Amygdala (tissue), 56 donors: ENCODE measurements at regions not wholly inside any gene's neighbourhood (a gene's known extent, or its start where the extent isn't known, plus 50 kb on each side); places are given as distances from the start of the nearest gene placed in this dataset.

Experiments
- DNase-seq, 56 donors: peaks; one replicate each; lab custom pipeline; 2025; lab: John Stamatoyannopoulos, UW

DNA sequence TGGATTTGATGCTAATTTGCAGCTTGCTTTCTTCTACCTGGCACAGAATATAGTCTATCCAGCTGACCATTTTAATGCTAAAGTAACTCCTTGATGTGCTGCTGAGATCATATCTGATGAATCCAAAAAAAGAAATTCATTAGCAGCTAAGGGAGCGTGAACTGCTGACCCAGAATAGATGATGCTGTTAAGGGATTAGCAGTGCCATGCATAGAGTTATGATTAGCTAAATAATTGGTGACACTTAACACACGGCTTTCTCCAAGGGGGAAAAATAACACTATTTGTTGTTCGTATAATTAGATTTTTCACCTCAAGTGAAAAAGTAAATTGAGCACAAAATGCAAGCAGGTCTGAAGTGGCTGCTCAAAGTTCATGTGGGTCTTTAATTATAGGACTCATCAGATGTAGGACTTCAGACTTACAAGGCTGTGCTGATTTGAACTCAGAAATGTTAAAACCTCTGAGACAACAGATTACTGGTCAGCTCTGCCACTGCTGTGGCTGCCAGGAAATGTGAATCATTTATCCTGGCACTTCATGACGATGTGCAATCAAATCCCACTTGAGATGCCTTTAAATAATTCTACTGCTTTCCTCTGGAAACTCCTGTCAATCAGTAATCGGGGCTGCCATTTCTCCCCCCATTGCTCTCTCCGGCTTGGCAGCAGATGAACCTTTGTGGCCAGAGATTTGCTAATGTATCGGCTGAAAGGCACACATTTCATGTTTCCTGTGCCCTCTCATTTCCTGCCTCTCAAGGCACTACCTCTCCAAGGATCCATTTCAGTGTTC, 291.6 kb upstream of the C9orf72 start:
- no peak for DNase-seq

DNA sequence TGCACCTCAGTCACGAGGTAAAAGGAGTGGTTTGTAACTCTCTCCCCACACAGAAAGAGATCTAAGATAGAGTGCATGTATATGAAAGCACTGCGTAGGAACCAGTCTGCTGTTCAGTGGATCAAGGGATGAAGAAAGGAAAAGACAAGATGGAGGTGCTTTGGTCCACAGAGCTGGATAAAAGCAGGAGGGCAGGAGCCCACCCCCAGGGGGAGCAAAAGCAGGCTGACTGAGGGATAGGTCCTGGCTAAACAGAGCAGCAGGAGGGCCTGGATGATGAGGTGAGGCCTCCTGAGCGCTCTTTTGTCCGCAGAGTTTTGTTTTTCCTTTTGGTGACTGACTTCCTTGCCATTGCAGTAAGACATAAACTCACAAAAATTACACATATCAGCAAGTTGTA, 293.5 kb upstream of the C9orf72 start:
- no peak for DNase-seq

DNA sequence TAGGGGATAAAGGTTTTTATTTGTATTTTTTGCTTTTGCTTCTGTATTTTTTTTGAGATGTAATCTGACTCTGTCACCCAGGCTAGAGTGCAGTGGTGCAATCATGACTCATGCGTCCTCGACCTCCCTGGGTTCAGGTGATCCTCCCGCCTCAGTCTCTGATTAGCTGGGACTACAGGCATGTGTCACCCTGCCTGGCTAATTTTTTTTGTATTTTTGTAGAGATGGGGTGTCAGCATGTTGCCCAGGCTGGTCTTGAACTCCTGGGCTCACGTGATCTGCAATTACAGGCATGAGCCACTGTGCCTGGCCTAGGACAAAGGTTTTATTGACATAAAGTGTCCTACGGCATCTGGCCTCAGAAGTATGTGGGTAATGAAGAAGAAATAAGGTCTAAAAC, 297.1 kb upstream of the C9orf72 start:
- DNase-seq, result no peak

DNA sequence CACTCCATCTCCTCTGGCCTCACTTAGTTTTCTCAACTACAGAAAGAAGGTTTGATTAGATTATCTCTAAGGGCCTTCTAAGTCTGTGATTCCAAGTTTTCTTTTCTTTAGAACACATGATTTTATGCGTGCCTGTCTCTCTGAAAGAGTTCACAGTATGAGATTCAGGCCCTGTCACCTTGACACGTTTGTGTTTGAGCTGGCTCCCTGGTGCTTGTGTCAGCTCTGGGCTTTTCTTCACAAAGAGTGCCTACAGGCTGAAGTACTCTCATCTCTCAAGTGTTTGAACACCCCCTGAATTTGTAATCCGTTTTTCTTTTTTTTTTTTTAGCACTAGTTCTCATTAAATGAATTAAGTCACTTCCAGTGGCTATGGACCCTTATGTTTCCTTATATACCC, 306.9 kb upstream of the C9orf72 start:
- no peak for DNase-seq

DNA sequence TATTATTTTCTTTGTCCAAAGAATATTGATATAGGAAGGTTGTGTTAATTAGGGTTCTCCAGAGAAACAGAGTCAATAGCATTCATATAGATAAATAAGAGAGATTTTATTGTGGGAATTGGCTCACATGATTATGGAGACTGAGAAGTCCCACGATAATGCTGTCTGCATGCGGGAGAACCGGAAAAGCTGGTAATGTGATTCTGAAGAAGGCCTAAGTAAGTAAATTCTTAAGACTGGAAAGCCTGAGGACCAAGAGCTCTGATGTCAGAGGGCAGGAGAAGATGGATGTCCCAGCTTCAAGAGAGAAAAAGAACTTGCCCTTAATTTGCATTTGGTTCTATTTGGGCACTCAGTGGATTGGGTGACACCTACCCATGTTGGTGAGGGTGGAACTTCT, 307.4 kb upstream of the C9orf72 start:
- no peak for DNase-seq

DNA sequence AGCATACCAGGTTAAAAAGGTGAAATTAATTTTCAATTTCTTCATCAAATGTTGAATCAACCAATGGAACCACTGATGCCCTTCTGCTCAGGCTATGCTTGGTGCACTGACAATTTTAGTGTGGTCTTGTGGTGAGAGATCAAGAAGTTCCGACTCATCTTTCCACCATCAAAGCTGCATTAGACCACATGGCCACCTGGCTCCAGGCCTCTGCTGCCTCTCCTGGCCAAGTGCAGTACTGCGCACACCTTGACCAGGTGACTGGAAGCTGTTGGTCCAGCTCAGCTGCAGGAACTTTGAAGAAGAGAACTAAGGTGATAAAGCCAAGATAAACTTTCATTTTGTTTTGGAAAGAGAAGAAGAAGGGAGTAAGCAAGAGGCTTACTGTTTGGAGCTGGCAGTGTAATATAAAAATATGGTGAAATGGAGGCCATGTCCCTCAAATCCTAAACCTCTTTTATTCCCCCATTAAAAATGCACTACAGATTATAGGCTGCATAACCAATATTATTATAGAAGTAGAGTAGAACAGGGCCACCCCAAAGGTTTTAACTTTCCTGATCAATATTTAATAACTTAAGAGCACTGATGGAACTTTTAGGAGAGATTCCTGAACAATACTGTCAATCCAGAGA, 315.5 kb upstream of the C9orf72 start:
- no peak for DNase-seq

DNA sequence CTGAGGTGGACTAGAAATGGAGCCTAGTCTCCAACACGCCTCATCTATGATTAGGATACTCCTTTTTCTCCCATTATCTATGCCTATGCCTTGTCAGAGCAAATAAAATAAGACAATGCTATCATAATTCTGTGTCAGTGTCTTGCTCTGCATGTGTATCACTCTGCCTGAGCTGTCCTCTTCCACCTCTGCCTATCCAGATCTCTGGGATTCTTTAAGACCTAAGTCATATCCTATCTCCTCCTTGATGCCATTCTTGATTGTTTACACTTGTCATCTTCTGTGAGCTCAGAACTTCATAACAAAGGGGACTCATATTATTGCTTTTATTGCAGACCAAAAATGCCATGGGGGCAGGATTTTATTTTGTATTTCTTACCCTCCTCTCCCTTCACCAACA, 351.2 kb upstream of the C9orf72 start:
- DNase-seq, result no peak

DNA sequence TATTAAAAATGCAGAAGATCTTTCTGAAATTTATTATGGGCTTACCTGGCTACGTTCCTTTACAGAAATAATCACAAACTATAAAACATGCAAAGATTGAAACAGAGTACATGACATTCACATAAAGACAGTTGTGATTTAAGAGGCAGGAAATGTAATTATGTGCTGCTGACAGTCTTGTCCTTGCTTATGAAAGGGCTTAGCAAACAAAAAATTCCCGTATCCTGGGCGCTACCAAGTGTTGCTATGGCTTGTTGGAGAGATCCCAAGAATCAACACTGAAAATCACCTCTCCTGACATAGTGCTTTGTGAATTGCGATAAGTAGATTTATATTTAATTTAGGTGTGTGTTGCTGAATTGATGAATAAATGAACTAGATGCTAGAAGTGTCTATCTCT, 352.5 kb upstream of the C9orf72 start:
- no peak for DNase-seq

DNA sequence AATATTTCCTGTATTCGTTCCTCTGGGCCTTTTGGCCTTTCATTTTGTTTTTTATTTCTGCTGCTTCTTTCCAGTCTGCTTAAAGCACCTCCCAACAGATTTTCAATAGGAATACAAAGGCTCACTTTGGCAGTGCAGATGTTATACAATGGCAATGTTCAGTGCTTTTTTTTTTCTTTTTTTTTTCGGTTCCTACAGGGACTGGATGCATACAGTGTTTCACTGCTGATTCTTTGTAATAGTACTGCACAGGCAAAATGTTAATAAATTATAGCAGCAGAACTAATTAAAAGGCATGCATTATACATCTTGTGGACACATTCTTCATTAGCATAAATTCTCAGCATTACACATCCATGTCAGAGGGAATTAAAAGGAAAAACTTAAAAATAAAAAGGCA, 356.6 kb upstream of the C9orf72 start:
- DNase-seq, result no peak

DNA sequence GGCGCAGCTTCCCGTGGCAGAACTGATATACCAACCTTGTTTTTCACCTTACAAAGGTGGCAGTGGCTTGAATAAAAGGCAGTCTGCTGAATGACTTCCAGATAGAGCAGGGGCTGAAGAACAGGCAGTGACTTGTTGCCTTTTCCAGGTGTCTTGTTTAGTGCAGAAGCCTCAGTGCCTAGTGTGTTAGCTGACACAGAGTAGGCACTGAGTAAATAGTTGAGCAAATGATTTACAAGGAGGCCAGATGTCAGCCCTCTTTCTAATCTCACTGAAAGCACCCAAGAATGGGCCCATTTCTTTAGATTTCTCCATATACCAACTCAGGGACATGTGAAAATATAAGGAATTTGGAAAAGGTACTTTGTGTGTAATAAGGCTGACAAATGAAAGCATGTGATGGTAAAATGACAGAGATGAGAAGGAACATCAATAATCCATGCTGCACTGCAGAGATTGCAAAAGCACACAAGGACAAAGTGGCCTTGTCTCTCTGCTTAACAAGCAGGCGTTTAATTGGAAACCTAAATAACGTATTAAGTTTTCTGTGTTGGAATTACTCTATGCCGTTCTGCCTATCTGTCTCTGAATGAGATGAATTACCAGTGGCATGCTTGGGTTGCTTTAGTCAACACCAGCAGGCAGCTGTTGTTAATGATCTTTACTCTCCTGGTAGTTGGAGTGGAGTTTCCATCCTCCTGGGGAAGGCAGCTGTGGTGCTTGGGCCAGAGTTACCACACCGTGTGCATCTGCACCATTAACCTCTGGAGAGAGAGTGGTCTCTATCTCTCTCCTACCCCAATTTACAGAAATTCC, 360.1 kb upstream of the C9orf72 start:
- DNase-seq, result no peak

DNA sequence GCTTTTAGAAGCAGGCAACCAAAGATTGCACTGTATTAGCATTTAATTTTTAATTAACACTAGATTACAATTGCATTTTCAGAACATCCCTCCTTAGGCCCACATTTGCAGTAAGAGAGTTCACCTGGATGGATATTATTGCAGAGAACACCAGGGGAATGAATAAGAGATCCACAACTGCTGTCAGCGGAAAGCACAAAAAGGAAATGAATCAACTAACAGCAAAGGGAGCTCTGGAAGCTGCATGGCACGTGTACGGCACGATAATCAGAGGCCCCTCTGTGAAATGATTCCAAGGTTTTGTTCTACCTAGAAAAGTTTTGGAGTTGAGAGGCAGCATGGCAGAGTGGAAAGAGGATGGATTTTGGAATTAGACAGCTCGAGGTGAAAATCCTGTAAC, 361.2 kb upstream of the C9orf72 start:
- DNase-seq, result no peak

DNA sequence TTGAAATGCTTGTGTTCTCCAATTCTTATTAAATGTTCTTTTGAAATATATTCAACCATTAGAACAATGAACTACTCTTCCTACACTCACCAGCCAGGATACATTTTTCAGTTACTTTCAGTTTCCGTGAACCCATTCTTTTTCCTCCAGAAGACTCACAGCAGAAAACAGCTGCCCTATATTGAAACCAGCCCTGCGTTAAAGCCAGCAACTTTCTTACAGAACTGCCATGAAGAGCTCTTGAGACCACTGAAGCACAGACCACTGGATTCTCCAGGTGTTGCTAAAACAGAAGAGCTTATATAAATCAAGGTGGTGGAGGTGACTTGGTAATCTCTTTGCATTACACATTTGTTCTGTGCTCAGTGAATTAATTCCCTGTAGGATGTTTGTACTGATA, 365.9 kb upstream of the C9orf72 start:
- DNase-seq, result no peak

DNA sequence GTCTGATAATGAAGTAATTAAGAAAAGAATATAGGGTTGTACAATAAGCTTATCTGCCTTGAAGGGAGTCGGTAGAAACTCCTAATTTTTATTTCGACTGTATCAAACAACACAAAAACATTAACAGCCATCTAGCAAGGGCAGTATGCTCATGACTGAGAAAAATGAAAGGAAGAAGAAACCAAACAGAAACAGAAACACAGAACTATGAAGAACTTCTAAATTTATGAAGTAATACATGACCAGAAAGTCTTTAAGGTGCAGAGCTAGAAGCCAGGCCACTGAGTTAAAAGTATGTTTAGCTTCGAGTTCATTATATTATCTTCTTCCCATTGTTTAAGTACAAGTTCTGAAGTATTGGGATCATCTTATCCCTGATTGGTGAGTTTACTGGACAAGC, 367.3 kb upstream of the C9orf72 start:
- DNase-seq, result no peak

DNA sequence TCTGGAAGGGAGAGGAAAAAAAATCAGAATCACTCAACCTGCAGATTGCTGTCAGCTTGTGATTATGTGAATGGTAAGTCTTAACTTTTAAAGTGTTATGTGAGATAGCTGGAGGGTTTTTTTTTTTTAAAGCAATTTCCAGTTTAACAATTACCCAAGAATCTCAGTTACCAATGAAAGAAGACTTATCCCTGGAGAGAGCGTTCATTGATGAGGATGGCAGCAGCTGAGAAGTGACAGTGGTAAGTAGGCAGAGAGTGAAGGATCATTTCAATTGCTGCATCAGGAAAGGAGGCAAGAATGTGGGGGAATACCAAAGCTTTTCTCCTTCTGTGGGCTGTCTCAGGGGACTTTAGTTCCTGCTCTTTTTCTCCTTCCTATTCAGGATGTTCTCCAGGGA, 370.2 kb upstream of the C9orf72 start:
- DNase-seq, result no peak

DNA sequence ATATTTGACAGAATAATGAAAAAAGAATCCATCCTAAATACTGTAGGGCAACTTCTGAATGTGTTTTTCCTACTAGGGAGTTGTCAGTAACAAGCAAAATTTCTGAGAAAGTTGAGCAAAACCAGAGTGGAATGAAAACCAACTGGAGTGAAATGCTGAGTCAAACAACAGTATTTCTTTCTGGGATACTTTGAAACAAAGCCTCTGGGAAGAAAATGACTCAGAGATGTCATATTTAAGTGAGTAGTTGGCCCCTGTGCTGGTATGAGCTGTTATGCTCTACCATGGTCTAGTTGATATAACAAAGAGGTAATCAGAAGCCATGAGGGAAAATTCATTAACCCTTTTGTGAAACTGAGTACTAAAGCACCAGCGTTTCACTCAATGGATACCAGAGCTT, 372.1 kb upstream of the C9orf72 start:
- no peak for DNase-seq

DNA sequence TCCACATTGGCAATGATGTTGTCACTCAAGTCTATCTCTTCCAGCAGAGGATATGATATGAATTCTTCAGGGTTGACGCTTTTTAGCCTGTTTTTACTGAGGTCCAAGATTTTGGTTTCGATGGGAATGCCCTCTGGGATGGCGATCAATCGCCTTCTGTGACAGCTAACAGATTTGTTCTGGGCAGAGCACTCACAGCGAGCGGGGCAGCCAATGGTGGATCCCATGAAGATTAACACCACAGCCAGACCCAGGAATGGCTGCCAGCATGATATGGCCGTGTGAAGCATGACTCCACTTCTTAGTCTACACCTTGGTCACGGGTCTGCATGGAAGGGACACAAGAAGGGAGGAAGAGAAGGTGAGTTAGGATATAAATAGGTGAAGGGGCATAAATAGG, 377.1 kb upstream of the C9orf72 start:
- DNase-seq, result no peak

DNA sequence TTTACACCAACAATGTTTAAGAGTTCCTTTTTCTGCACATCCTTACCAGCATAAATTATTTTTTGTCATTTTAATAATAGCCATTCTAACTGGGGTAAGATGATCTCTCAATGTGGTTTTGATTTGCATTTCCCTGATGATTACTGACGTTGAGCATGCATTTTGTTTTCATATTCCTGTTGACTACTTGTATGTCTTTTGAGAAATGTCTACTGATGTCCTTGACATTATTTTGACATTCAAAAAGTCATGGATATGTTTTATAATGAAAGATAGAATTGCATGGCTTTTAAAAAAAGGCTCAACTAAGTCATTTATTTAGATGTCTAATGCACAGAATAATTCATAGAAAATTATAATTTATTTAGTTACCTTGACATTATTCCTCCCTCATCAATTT, 381.6 kb upstream of the C9orf72 start:
- no peak for DNase-seq

DNA sequence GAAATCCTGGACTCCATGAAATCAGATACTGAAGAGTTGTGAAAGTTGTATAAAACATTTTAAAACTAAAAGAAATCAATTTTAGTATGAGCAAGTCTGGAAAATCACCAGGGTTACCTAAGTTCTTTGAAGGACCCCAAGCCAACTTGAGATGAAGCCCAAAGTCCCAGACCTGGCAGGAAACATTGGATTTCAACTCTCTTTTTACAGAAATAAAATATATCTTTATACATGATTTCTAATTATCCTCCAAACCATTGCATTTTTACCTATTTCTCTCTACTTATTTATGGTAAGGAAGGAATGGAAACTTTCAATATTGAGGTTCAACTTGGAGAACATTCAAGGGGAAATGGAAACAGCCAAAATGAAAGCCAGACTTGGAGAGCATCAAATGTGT, 390.6 kb upstream of the C9orf72 start:
- no peak for DNase-seq

DNA sequence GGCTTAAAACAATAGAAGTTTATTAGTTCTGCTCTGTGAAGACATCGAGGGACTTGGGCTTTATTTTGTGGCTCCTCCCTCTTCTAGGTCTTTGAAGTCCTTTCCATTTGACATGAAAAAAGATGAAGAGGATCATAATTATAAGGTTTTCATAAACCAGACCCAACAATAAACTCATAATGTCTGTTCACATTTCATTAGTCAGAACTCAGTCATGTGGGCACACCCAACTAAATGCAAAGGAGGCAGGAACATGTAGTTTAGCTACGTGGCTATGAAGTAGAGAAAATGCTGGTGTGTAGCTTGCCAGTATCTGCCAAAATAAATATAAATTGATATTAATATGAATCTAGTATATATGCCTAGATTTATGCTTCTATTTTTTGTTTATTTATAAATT, 393.9 kb upstream of the C9orf72 start:
- DNase-seq, result no peak

DNA sequence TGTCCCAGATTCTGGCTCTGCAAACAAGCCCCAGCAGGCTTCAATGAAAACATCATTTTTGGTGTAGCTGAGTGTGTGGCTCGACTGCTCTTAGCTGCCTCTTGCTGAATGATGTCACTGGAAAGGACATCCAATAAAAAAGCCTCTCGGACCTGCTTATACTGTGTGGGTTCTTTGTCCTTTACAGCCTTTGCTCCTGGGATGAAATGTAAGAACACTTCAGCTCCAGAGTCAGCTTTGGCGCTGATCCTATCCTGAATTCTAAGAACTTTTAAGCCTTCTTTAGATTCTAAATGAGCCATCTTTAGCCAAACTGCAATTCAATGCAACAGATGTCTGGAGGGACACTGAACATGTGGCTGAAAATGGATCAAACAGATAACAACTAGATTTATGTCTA, 404.6 kb upstream of the C9orf72 start:
- DNase-seq, result no peak

DNA sequence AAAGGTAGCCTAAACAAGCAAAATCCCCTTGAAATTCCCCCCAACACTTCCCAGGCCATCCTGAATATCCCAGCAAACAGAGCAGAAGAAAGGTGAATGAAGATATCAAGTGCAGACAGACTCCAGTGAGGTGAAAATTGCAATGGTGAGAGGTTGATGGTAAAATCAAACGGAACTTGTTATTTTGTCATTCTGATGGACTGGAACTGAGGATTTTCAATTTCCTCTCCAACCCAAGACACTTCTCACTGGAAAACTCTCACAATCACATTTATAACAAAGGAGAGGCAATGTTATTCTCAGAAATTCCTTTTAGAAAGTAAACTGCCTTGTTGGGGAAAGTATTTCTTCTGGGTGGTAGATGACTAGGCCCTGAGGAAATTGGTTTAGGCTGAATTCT, 412.4 kb upstream of the C9orf72 start:
- DNase-seq, result no peak

DNA sequence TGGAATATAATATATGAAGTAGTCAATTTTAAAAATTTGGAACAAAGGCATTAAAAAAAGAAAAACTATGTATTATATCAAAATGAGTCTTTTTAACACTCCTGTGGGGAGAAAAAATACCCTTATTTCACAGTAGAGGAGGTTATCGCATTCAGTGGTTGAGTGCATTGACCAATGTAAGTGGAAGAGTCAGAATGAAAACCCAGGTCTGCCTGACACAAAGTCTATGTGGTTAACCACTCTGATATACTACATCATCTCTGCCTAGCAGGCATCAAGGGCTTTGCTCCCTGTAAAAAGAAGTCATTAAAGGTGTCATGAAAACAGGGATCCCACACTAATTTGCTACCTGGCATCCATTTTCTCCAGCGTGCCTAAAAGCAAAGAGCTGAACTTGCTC, 417.2 kb upstream of the C9orf72 start:
- DNase-seq, result no peak
